IMR-90 (cell line): ENCODE measurements at regions not wholly inside any gene's neighbourhood (a gene's known extent, or its start where the extent isn't known, plus 50 kb on each side); places are given as distances from the start of the nearest gene placed in this dataset.

Experiments used
- ATAC-seq: fragments of 200-7000 bp; cut with Tn5 transposase; 2 replicates; pipeline ENCODE4 v1.9.1; 2020; ENCODE audit warnings: low read depth, mild to moderate bottlenecking, moderate library complexity
- BruUV-seq: library from RNA; stranded (reverse); fragments of 400-500 nt; replicated peaks from 2 replicates; lab custom pipeline; 2021; lab: Mats Ljungman, UMichigan
- CTCF ChIA-PET: fragments of 300-600 bp; formaldehyde crosslinking; extraction: SDS; loops from one replicate; lab custom pipeline; 2021; ENCODE audit warnings: antibody characterized with exemption; lab: Yijun Ruan, JAX
- POLR2A ChIA-PET: fragments of 300-600 bp; sonication (Branson Sonifier 250); formaldehyde crosslinking; loops from one replicate; lab custom pipeline; 2022; ENCODE audit warnings: antibody characterized with exemption; ENCODE audit not compliant: unreplicated experiment; lab: Charles Lee
- DNase-seq: peaks from one replicate; pipeline ENCODE4 v3.0.0; 2013
- H2AFZ ChIP-seq: replicated peaks from 2 replicates; pipeline ENCODE3; 2013; ENCODE audit warnings: low read length, mild to moderate bottlenecking; ENCODE audit not compliant: poor library complexity
- H2AK5ac ChIP-seq: 2 replicates; pipeline ENCODE4 v1.6.1; 2013; ENCODE audit warnings: low read depth, low read length, inconsistent platforms
- H2AK9ac ChIP-seq: replicated peaks from 2 replicates; pipeline ENCODE3; 2013; ENCODE audit warnings: mild to moderate bottlenecking, low read depth, low read length, moderate library complexity; ENCODE audit not compliant: poor library complexity
- H2BK120ac ChIP-seq: 2 replicates; pipeline ENCODE4 v1.6.1; 2013; ENCODE audit warnings: low read depth, low read length, inconsistent platforms
- H2BK15ac ChIP-seq: 3 replicates; pipeline ENCODE4 v1.6.1; 2013; ENCODE audit warnings: low read depth, low read length, inconsistent platforms
- H2BK20ac ChIP-seq: 2 replicates; pipeline ENCODE4 v1.6.1; 2013; ENCODE audit warnings: low read depth, mild to moderate bottlenecking, inconsistent platforms, low read length, moderate library complexity
- H2BK5ac ChIP-seq: 2 replicates; pipeline ENCODE4 v1.6.1; 2013; ENCODE audit warnings: mild to moderate bottlenecking, low read depth, low read length, inconsistent platforms; ENCODE audit not compliant: poor library complexity, severe bottlenecking
- H3K14ac ChIP-seq: replicated peaks from 2 replicates; pipeline ENCODE4 v1.6.1; 2013; ENCODE audit warnings: low read depth, low read length, inconsistent platforms
- H3K18ac ChIP-seq: 2 replicates; pipeline ENCODE4 v1.6.1; 2013; ENCODE audit warnings: low read depth, low read length, control low read depth
- H3K23ac ChIP-seq: 2 replicates; pipeline ENCODE4 v1.6.1; 2013; ENCODE audit warnings: low read depth, low read length, inconsistent platforms
- H3K27ac ChIP-seq: 2 replicates; pipeline ENCODE4 v1.5.1; 2013; ENCODE audit warnings: mild to moderate bottlenecking, control low read depth, low read length; ENCODE audit not compliant: insufficient read depth
- H3K27me3 ChIP-seq: 2 replicates; pipeline ENCODE4 v1.6.1; 2013; ENCODE audit warnings: low read length; ENCODE audit not compliant: control insufficient read depth, insufficient read depth
- H3K36me3 ChIP-seq: 2 replicates; pipeline ENCODE4 v1.6.1; 2013; ENCODE audit warnings: low read length, mixed read lengths; ENCODE audit not compliant: control insufficient read depth, insufficient read depth
- H3K4ac ChIP-seq: 2 replicates; pipeline ENCODE4 v1.6.1; 2013; ENCODE audit warnings: low read depth, low read length, inconsistent platforms
- H3K4me1 ChIP-seq: 2 replicates; pipeline ENCODE4 v1.6.1; 2013; ENCODE audit warnings: low read length, mixed read lengths; ENCODE audit not compliant: control insufficient read depth, insufficient read depth
- H3K4me2 ChIP-seq: 2 replicates; pipeline ENCODE4 v1.6.1; 2013; ENCODE audit warnings: low read depth, mild to moderate bottlenecking, control low read depth, low read length, moderate library complexity
- H3K4me3 ChIP-seq: 2 replicates; pipeline ENCODE4 v1.5.1; 2013; ENCODE audit warnings: low read depth, mild to moderate bottlenecking, control low read depth, low read length, moderate library complexity; ENCODE audit not compliant: insufficient read depth
- H3K56ac ChIP-seq: 2 replicates; pipeline ENCODE4 v1.6.1; 2013; ENCODE audit warnings: low read length, inconsistent platforms; ENCODE audit not compliant: insufficient read depth; ENCODE audit errors: extremely low read depth
- H3K79me1 ChIP-seq, 2 experiments: 2 replicates each; pipeline ENCODE4 v1.6.1; 2013; ENCODE audit warnings: low read length in 2 of 2, inconsistent platforms in 1 of 2, low read depth in 1 of 2
- H3K9ac ChIP-seq: 2 replicates; pipeline ENCODE4 v1.6.1; 2013; ENCODE audit warnings: low read depth, low read length, control low read depth
- H3K9me1 ChIP-seq: 2 replicates; pipeline ENCODE4 v1.6.1; 2013; ENCODE audit warnings: low read length, inconsistent platforms; ENCODE audit not compliant: insufficient read depth
- H3K9me3 ChIP-seq: 2 replicates; pipeline ENCODE4 v1.6.1; 2013; ENCODE audit warnings: low read length; ENCODE audit not compliant: control insufficient read depth, insufficient read depth
- H4K20me1 ChIP-seq: 2 replicates; pipeline ENCODE4 v1.6.1; 2013; ENCODE audit warnings: low read length, inconsistent platforms; ENCODE audit not compliant: insufficient read depth
- H4K5ac ChIP-seq: 2 replicates; pipeline ENCODE4 v1.6.1; 2013; ENCODE audit warnings: mild to moderate bottlenecking, low read depth, low read length, control low read depth
- H4K8ac ChIP-seq, 2 experiments: 2 replicates each; pipeline ENCODE4 v1.6.1; 2013; ENCODE audit warnings: low read depth in 2 of 2, low read length in 2 of 2, control low read depth in 1 of 2, inconsistent platforms in 1 of 2
- H4K91ac ChIP-seq: 2 replicates; pipeline ENCODE4 v1.6.1; 2013; ENCODE audit warnings: low read depth, low read length, inconsistent platforms; ENCODE audit not compliant: insufficient read depth
- BHLHE40 ChIP-seq: fragments of 150-350 bp; IDR thresholded peaks from 2 replicates; pipeline ENCODE4 v1.6.1; 2016; ENCODE audit warnings: mild to moderate bottlenecking, low read depth, low read length
- CHD1 ChIP-seq: IDR thresholded peaks from 2 replicates; pipeline ENCODE4 v1.6.1; 2012; ENCODE audit warnings: low read depth, low read length, improper control_type of control experiment
- ELK1 ChIP-seq: fragments of 150-350 bp; IDR thresholded peaks from 2 replicates; pipeline ENCODE4 v1.6.1; 2016; ENCODE audit warnings: low read depth, mild to moderate bottlenecking, low read length, moderate library complexity, borderline replicate concordance
- MAFK ChIP-seq: IDR thresholded peaks from 2 replicates; pipeline ENCODE4 v1.6.1; 2012; ENCODE audit warnings: low read depth, low read length, improper control_type of control experiment
- MAZ ChIP-seq: IDR thresholded peaks from 2 replicates; pipeline ENCODE4 v1.6.1; 2012; ENCODE audit warnings: low read depth, mild to moderate bottlenecking, low read length, improper control_type of control experiment, moderate library complexity, borderline replicate concordance
- MXI1 ChIP-seq: IDR thresholded peaks from 2 replicates; pipeline ENCODE4 v1.6.1; 2012; ENCODE audit warnings: low read depth, mild to moderate bottlenecking, low read length, moderate library complexity, borderline replicate concordance
- NFE2L2 ChIP-seq: fragments of 150-350 bp; IDR thresholded peaks from 2 replicates; pipeline ENCODE4 v1.6.1; 2016; ENCODE audit warnings: low read depth, mild to moderate bottlenecking, low read length
- POLR2A ChIP-seq: IDR thresholded peaks from 2 replicates; pipeline ENCODE4 v1.6.1; 2012; ENCODE audit warnings: mild to moderate bottlenecking, low read depth, low read length
- RCOR1 ChIP-seq: IDR thresholded peaks from 2 replicates; pipeline ENCODE4 v1.6.1; 2012; ENCODE audit warnings: mild to moderate bottlenecking, low read length, improper control_type of control experiment; ENCODE audit not compliant: insufficient replicate concordance
- RFX5 ChIP-seq: IDR thresholded peaks from 2 replicates; pipeline ENCODE4 v1.8.0; 2012; ENCODE audit warnings: low read depth, mild to moderate bottlenecking, low read length, moderate library complexity
- SMC3 ChIP-seq: fragments of 150-350 bp; IDR thresholded peaks from 2 replicates; pipeline ENCODE4 v1.6.1; 2016; ENCODE audit warnings: low read depth, mild to moderate bottlenecking, antibody characterized with exemption, low read length, moderate library complexity
- WGBS, 2 experiments: methylation state at CpG; one replicate each; pipeline versions ENCODE4 v1.1.5 to v1.1.7; 2013; ENCODE audit warnings: missing lambda C conversion rate in 2 of 2; ENCODE audit not compliant: insufficient read length in 1 of 2; ENCODE audit errors: extremely low coverage in 2 of 2; 5-methylcytosine and 5-hydroxymethylcytosine counted together
- dilution Hi-C: fragments of 300-500 bp; cut with HindIII; formaldehyde crosslinking; loops from one replicate; pipeline ENCODE4 v1.14.3; 2018; ENCODE audit warnings: low sequenced_read_pairs; ENCODE audit not compliant: unreplicated experiment
- in situ Hi-C: fragments of 300-500 bp; cut with MboI; formaldehyde crosslinking; loops from 3 replicates; pipeline ENCODE4 v1.14.3; 2019; ENCODE audit warnings: low sequenced_read_pairs, inconsistent platforms, mixed read lengths
- intact Hi-C: fragments of 100-400 bp; cut with micrococcal nuclease; formaldehyde crosslinking; loops from 2 replicates; pipeline ENCODE4 v1.10.0; 2022
- TF ChIP-seq, protein P1 (sequence below): conservative IDR thresholded peaks from 2 replicates; pipeline ENCODE4 v1.5.1; 2012; ENCODE audit warnings: mild to moderate bottlenecking, low read depth, low read length, improper control_type of control experiment
- TF ChIP-seq, protein P2 (sequence below): fragments of 150-350 bp; IDR thresholded peaks from 2 replicates; pipeline ENCODE4 v1.6.1; 2017; ENCODE audit warnings: mild to moderate bottlenecking, antibody characterized with exemption, low read length, low read depth

DNA sequence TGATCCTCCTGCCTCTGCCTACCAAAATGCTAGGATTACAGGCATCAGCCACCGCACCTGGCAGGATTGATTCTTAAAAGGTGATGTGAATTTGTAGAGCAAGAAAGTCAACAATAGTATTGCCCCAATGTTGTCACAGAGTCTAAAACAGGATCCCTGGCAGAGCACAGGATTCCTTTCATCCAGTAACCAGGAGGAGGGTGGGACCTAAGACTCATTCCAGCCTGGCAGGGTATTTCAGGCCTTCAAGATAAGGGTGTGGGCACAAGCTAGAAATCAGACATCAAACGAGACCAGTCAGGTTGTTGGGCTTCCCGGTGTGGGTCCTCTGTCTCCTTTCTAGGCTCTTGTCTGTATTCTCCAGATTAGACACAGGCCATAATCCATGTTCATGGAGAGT is 511.4 kb downstream of the BCL11A start:
- Histone ChIP-seq H2AK5ac (no peak overlapping the region), H3K36me3 (no peaks in the 10 kb centered on the region), H3K27me3 (no peaks in the 10 kb centered on the region), H4K5ac (no peak overlapping the region), H3K14ac (no peak overlapping the region), H3K56ac (no peak overlapping the region), H3K4me2 (no peak overlapping the region), H3K9me1 (no peaks in the 10 kb centered on the region), H3K18ac (no peak overlapping the region), H2AFZ (no peak overlapping the region), H3K9ac (no peak overlapping the region), H4K20me1 (no peaks in the 10 kb centered on the region), H2AK9ac (no peak overlapping the region), H4K8ac (no peak overlapping the region), H3K79me1 (no peaks in the 10 kb centered on the region), H2BK15ac (no peak overlapping the region), H3K9me3 (peaks cover 5% of the 10 kb centered on the region; the same call in 1 of the 2 replicates), H3K4ac (no peak overlapping the region), H4K91ac (no peak overlapping the region), H2BK5ac (no peak overlapping the region), H3K4me3 (no peak overlapping the region), H2BK120ac (no peak overlapping the region), H2BK20ac (no peak overlapping the region), H3K23ac (no peak overlapping the region), H3K27ac (no peak overlapping the region), H3K4me1 (no peaks in the 10 kb centered on the region)
- WGBS, 2 experiments = no CpG with 5 or more reads among the region's 3 CpGs
- BruUV-seq = no TSS peak
- CTCF ChIA-PET = no interaction called here
- dilution Hi-C loops (no loop called here), in situ Hi-C loops (no loop called here), intact Hi-C loops (no loop called here)
- POLR2A ChIA-PET = no interaction called here
- no peak for DNase-seq
- TF ChIP-seq NFE2L2 = no peak
- no peak for TF ChIP-seq CHD1
- no peak for TF ChIP-seq ELK1
- TF ChIP-seq RCOR1 = no peak
- TF ChIP-seq SMC3 = no peak
- TF ChIP-seq, protein P1, sequence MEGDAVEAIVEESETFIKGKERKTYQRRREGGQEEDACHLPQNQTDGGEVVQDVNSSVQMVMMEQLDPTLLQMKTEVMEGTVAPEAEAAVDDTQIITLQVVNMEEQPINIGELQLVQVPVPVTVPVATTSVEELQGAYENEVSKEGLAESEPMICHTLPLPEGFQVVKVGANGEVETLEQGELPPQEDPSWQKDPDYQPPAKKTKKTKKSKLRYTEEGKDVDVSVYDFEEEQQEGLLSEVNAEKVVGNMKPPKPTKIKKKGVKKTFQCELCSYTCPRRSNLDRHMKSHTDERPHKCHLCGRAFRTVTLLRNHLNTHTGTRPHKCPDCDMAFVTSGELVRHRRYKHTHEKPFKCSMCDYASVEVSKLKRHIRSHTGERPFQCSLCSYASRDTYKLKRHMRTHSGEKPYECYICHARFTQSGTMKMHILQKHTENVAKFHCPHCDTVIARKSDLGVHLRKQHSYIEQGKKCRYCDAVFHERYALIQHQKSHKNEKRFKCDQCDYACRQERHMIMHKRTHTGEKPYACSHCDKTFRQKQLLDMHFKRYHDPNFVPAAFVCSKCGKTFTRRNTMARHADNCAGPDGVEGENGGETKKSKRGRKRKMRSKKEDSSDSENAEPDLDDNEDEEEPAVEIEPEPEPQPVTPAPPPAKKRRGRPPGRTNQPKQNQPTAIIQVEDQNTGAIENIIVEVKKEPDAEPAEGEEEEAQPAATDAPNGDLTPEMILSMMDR = no peak
- TF ChIP-seq BHLHE40 = no peak
- no peak for TF ChIP-seq MAZ
- no peak for TF ChIP-seq MAFK
- TF ChIP-seq, protein P2, sequence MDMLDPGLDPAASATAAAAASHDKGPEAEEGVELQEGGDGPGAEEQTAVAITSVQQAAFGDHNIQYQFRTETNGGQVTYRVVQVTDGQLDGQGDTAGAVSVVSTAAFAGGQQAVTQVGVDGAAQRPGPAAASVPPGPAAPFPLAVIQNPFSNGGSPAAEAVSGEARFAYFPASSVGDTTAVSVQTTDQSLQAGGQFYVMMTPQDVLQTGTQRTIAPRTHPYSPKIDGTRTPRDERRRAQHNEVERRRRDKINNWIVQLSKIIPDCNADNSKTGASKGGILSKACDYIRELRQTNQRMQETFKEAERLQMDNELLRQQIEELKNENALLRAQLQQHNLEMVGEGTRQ = no peak
- no peak for TF ChIP-seq MXI1
- no peak for TF ChIP-seq POLR2A
- no peak for TF ChIP-seq RFX5
- no peak for ATAC-seq
